KMS-11 (cell line): ENCODE measurements at regions not wholly inside any gene's neighbourhood (a gene's known extent, or its start where the extent isn't known, plus 50 kb on each side); places are given as distances from the start of the nearest gene placed in this dataset.
"Not testable (repeated sequence)": the region's sequence is repeated elsewhere in the genome, so short reads cannot be mapped to it uniquely, and the experiment has no call there.

ENCODE experiments used
- H2AFZ ChIP-seq: fragments of 200-600 bp; sonication (generic); 2 replicates; pipeline ENCODE4 v1.6.1; 2016; ENCODE audit warnings: antibody characterized with exemption, mixed run types, low read depth
- H3K27ac ChIP-seq: fragments of 200-600 bp; sonication (generic); 2 replicates; pipeline ENCODE4 v1.6.1; 2016; ENCODE audit warnings: mild to moderate bottlenecking, mixed run types
- H3K27me3 ChIP-seq: fragments of 200-600 bp; sonication (generic); 2 replicates; pipeline ENCODE4 v1.6.1; 2017; ENCODE audit warnings: mild to moderate bottlenecking, low read depth, mixed run types, moderate library complexity; ENCODE audit not compliant: insufficient read depth
- H3K36me3 ChIP-seq: fragments of 200-600 bp; sonication (generic); 2 replicates; pipeline ENCODE4 v1.6.1; 2017; ENCODE audit warnings: mild to moderate bottlenecking, mixed run types; ENCODE audit not compliant: insufficient read depth
- H3K4me1 ChIP-seq: fragments of 200-600 bp; sonication (generic); 2 replicates; pipeline ENCODE4 v1.6.1; 2016; ENCODE audit warnings: mild to moderate bottlenecking, low read depth, mixed run types; ENCODE audit not compliant: poor library complexity, severe bottlenecking
- H3K4me2 ChIP-seq: fragments of 200-600 bp; sonication (generic); 2 replicates; pipeline ENCODE4 v1.7.0; 2016; ENCODE audit warnings: mild to moderate bottlenecking, mixed run types
- H3K4me3 ChIP-seq: fragments of 200-600 bp; sonication (generic); IDR thresholded peaks from 2 replicates; pipeline ENCODE4 v1.6.1; 2017; ENCODE audit warnings: low read depth, low read length, mixed read lengths; ENCODE audit not compliant: insufficient read depth
- H3K79me2 ChIP-seq: fragments of 200-600 bp; sonication (generic); 2 replicates; pipeline ENCODE4 v1.6.1; 2016; ENCODE audit warnings: low read depth, mixed run types; ENCODE audit not compliant: insufficient read depth
- H3K9ac ChIP-seq: fragments of 200-600 bp; sonication (generic); 2 replicates; pipeline ENCODE4 v1.6.1; 2016; ENCODE audit warnings: mild to moderate bottlenecking, mixed run types
- H4K20me1 ChIP-seq: fragments of 200-600 bp; sonication (generic); 2 replicates; pipeline ENCODE4 v1.6.1; 2016; ENCODE audit warnings: mild to moderate bottlenecking, mixed run types; ENCODE audit not compliant: insufficient read depth
- CTCF ChIP-seq: fragments of 200-600 bp; sonication (generic); conservative IDR thresholded peaks from 2 replicates; pipeline ENCODE4 v1.6.1; 2017; ENCODE audit warnings: low read depth, mild to moderate bottlenecking, antibody characterized with exemption, low read length, moderate library complexity, mixed read lengths

GRCh38 chr1:95903060-95903459, 669.0 kb downstream of the RWDD3 start:
- Histone ChIP-seq H3K36me3 (no peaks in the 10 kb centered on the region), H3K27me3 (no peaks in the 10 kb centered on the region), H3K9ac (no peak overlapping the region), H3K27ac (no peak overlapping the region), H3K4me2 (no peak overlapping the region), H4K20me1 (no peaks in the 10 kb centered on the region), H2AFZ (no peak overlapping the region), H3K4me3 (no peak overlapping the region), H3K4me1 (no peaks in the 10 kb centered on the region), H3K79me2 (no peaks in the 10 kb centered on the region)
- no peak for TF ChIP-seq CTCF

GRCh38 chr1:95905818-95906395, 671.9 kb downstream of the RWDD3 start:
- no peak overlapping the region for H3K4me2 ChIP-seq
- no peak overlapping the region for H3K4me3 ChIP-seq
- H3K9ac ChIP-seq: no peak overlapping the region
- H4K20me1 ChIP-seq: no peaks in the 10 kb centered on the region
- no peak overlapping the region for H2AFZ ChIP-seq
- H3K4me1 ChIP-seq: no peaks in the 10 kb centered on the region
- no peaks in the 10 kb centered on the region for H3K27me3 ChIP-seq
- no peak overlapping the region for H3K27ac ChIP-seq
- H3K36me3 ChIP-seq: no peaks in the 10 kb centered on the region
- TF ChIP-seq CTCF: no peak
- no peaks in the 10 kb centered on the region for H3K79me2 ChIP-seq

GRCh38 chr1:95911739-95912138, 677.7 kb downstream of the RWDD3 start:
- not testable (repeated sequence) for H3K27me3 ChIP-seq, H4K20me1 ChIP-seq

GRCh38 chr1:95916616-95917015, 682.6 kb downstream of the RWDD3 start:
- H4K20me1 ChIP-seq: no peaks in the 10 kb centered on the region
- H3K79me2 ChIP-seq: no peaks in the 10 kb centered on the region
- no peak overlapping the region for H2AFZ ChIP-seq
- no peaks in the 10 kb centered on the region for H3K36me3 ChIP-seq
- H3K4me2 ChIP-seq: no peak overlapping the region
- H3K27me3 ChIP-seq: no peaks in the 10 kb centered on the region
- no peaks in the 10 kb centered on the region for H3K4me1 ChIP-seq
- TF ChIP-seq CTCF: no peak
- H3K9ac ChIP-seq: no peak overlapping the region
- H3K27ac ChIP-seq: no peak overlapping the region
- no peak overlapping the region for H3K4me3 ChIP-seq

More at GRCh38 chr1:95911739-95912138, 677.7 kb downstream of the RWDD3 start:
- not testable (repeated sequence) for H3K9ac ChIP-seq, H3K4me2 ChIP-seq, H2AFZ ChIP-seq, H3K27ac ChIP-seq, H3K79me2 ChIP-seq, H3K4me1 ChIP-seq, H3K4me3 ChIP-seq, H3K36me3 ChIP-seq

GRCh38 chr1:95924684-95925083, 690.7 kb downstream of the RWDD3 start:
- Histone ChIP-seq H3K79me2 (no peaks in the 10 kb centered on the region), H2AFZ (no peak overlapping the region), H3K36me3 (no peaks in the 10 kb centered on the region), H3K9ac (no peak overlapping the region), H4K20me1 (no peaks in the 10 kb centered on the region), H3K27me3 (no peaks in the 10 kb centered on the region), H3K4me3 (no peak overlapping the region), H3K27ac (no peak overlapping the region), H3K4me1 (no peaks in the 10 kb centered on the region), H3K4me2 (no peak overlapping the region)
- TF ChIP-seq CTCF: no peak
